OCI-LY7 (cell line): ENCODE measurements at regions not wholly inside any gene's neighbourhood (a gene's known extent, or its start where the extent isn't known, plus 50 kb on each side); places are given as distances from the start of the nearest gene placed in this dataset.

Experiments
- EZH2phosphoT487 ChIP-seq: fragments of 200-600 bp; sonication (generic); IDR thresholded peaks from 2 replicates; pipeline ENCODE4 v1.6.1; 2018; ENCODE audit warnings: low read depth, borderline replicate concordance, mild to moderate bottlenecking, mixed run types, antibody characterized with exemption, low read length, moderate library complexity, mixed read lengths
- TF ChIP-seq, protein P1 (sequence below): fragments of 200-600 bp; sonication (generic); conservative IDR thresholded peaks from 2 replicates; pipeline ENCODE4 v1.5.1; 2014; ENCODE audit warnings: mild to moderate bottlenecking, antibody characterized with exemption, low read length, moderate library complexity, mixed read lengths

DNA sequence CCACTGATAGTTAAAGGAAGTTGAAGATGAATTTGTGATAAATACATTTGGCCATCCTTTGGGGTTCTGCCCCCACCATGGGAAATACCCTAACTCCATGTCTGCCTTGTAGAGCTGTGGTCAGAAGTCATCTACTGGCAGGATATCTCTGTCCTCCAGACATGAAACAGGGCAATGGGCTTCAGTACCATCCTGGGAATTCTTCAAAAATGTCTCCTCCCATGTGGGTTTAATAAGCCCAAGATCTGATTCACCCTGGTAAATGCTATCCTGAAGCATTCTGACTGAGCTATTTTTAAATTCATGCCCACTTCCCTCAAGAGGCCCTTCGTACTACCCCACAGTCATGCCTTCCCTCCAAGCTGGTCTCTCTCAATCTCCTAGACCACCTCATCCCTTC is 113.7 kb upstream of the SLC25A36 start:
- TF ChIP-seq, protein P1, sequence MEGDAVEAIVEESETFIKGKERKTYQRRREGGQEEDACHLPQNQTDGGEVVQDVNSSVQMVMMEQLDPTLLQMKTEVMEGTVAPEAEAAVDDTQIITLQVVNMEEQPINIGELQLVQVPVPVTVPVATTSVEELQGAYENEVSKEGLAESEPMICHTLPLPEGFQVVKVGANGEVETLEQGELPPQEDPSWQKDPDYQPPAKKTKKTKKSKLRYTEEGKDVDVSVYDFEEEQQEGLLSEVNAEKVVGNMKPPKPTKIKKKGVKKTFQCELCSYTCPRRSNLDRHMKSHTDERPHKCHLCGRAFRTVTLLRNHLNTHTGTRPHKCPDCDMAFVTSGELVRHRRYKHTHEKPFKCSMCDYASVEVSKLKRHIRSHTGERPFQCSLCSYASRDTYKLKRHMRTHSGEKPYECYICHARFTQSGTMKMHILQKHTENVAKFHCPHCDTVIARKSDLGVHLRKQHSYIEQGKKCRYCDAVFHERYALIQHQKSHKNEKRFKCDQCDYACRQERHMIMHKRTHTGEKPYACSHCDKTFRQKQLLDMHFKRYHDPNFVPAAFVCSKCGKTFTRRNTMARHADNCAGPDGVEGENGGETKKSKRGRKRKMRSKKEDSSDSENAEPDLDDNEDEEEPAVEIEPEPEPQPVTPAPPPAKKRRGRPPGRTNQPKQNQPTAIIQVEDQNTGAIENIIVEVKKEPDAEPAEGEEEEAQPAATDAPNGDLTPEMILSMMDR = no peak
- TF ChIP-seq EZH2phosphoT487 = no peak
